SK-N-SH (cell line): ENCODE measurements at regions not wholly inside any gene's neighbourhood (a gene's known extent, or its start where the extent isn't known, plus 50 kb on each side); places are given as distances from the start of the nearest gene placed in this dataset.

Source experiments
- CTCF ChIA-PET: fragments of 300-600, 350-600 bp; formaldehyde crosslinking; extraction: SDS; loops from one replicate; lab custom pipeline; 2021; lab: Yijun Ruan, JAX
- POLR2A ChIA-PET: fragments of 350-600 bp; sonication (Branson Sonifier 250); formaldehyde crosslinking; extraction: SDS; loops from one replicate; lab custom pipeline; 2020; ENCODE audit warnings: antibody characterized with exemption, inconsistent platforms; lab: Yijun Ruan, JAX
- DNase-seq: peaks from one replicate; pipeline ENCODE4 v3.0.0; 2012
- H2AFZ ChIP-seq: fragments of 200-600 bp; sonication (generic); 2 replicates; pipeline ENCODE4 v1.8.1; 2016; ENCODE audit warnings: antibody characterized with exemption, mild to moderate bottlenecking, low read depth
- H3F3A ChIP-seq: fragments of 200-600 bp; sonication (generic); replicated peaks from 2 replicates; pipeline ENCODE3; 2016; ENCODE audit warnings: antibody characterized with exemption, mild to moderate bottlenecking; ENCODE audit not compliant: insufficient read depth
- H3K27ac ChIP-seq, 2 experiments: fragments of 200-500 bp in 1 of 2; fragments of 200-600 bp in 1 of 2; sonication (Bioruptor generic) in 1 of 2; sonication (generic), shearing (Covaris generic) in 1 of 2; 2 replicates each; pipeline versions ENCODE4 v1.5.1 to v1.6.1; 2014 to 2016; ENCODE audit warnings: low read depth in 2 of 2, inconsistent platforms in 1 of 2, low read length in 1 of 2, mild to moderate bottlenecking in 1 of 2, mixed read lengths in 1 of 2
- H3K27me3 ChIP-seq: fragments of 200-600 bp; sonication (generic), shearing (Covaris generic); 2 replicates; pipeline ENCODE4 v1.6.1; 2016; ENCODE audit warnings: mixed run types; ENCODE audit not compliant: insufficient read depth
- H3K36me3 ChIP-seq, 2 experiments: fragments of 200-500 bp in 1 of 2; fragments of 200-600 bp in 1 of 2; sonication (Bioruptor generic) in 1 of 2; sonication (generic) in 1 of 2; replicated peaks in 1 of 2; 2 replicates each; pipeline versions ENCODE3 to v1.5.1; 2014 to 2016; ENCODE audit warnings: low read length in 1 of 2, mild to moderate bottlenecking in 1 of 2; ENCODE audit not compliant: insufficient read depth in 2 of 2, control insufficient read depth in 1 of 2
- H3K4me1 ChIP-seq, 2 experiments: fragments of 200-500 bp in 1 of 2; fragments of 200-600 bp in 1 of 2; sonication (Bioruptor generic) in 1 of 2; sonication (generic), shearing (Covaris generic) in 1 of 2; 2 replicates each; pipeline versions ENCODE4 v1.5.1 to v1.6.1; 2014 to 2016; ENCODE audit warnings: low read depth in 1 of 2, low read length in 1 of 2, mixed run types in 1 of 2; ENCODE audit not compliant: insufficient read depth in 2 of 2, control insufficient read depth in 1 of 2
- H3K4me2 ChIP-seq: fragments of 200-600 bp; sonication (generic), shearing (Covaris generic); 2 replicates; pipeline ENCODE4 v1.6.1; 2017; ENCODE audit warnings: mixed run types
- H3K4me3 ChIP-seq, 2 experiments: fragments of 200-500 bp in 1 of 2; fragments of 200-600 bp in 1 of 2; sonication (Bioruptor generic) in 1 of 2; sonication (generic), shearing (Covaris generic) in 1 of 2; 2 replicates each; pipeline versions ENCODE4 v1.5.1 to v1.8.1; 2014 to 2016; ENCODE audit warnings: low read depth in 2 of 2, inconsistent platforms in 1 of 2, low read length in 1 of 2, mild to moderate bottlenecking in 1 of 2, mixed read lengths in 1 of 2, moderate library complexity in 1 of 2
- H3K79me2 ChIP-seq: fragments of 200-600 bp; sonication (generic); 2 replicates; pipeline ENCODE4 v1.8.1; 2017; ENCODE audit warnings: mild to moderate bottlenecking; ENCODE audit not compliant: insufficient read depth
- H3K9ac ChIP-seq: fragments of 200-600 bp; sonication (generic); 2 replicates; pipeline ENCODE4 v1.6.1; 2017; ENCODE audit warnings: mixed run types
- H3K9me2 ChIP-seq: fragments of 200-600 bp; sonication (generic); 2 replicates; pipeline ENCODE4 v1.6.1; 2017; ENCODE audit warnings: mixed run types
- H3K9me3 ChIP-seq: fragments of 200-600 bp; sonication (generic); 2 replicates; pipeline ENCODE4 v1.6.1; 2017; ENCODE audit warnings: mixed run types, mild to moderate bottlenecking, moderate library complexity
- H4K20me1 ChIP-seq: fragments of 200-600 bp; sonication (generic); 2 replicates; pipeline ENCODE4 v1.6.1; 2017; ENCODE audit warnings: mild to moderate bottlenecking, mixed run types; ENCODE audit not compliant: insufficient read depth
- ELF1 ChIP-seq: IDR thresholded peaks from 2 replicates; pipeline ENCODE4 v1.4.0; 2012
- EZH2phosphoT487 ChIP-seq: fragments of 200-600 bp; sonication (generic); IDR thresholded peaks from 2 replicates; pipeline ENCODE4 v1.6.1; 2017; ENCODE audit warnings: low read depth, mixed run types, mild to moderate bottlenecking, antibody characterized with exemption, moderate library complexity, borderline replicate concordance
- FOSL2 ChIP-seq: IDR thresholded peaks from 2 replicates; pipeline ENCODE4 v1.4.0; 2012; ENCODE audit warnings: low read depth, mild to moderate bottlenecking, moderate library complexity, borderline replicate concordance
- FOXJ3 ChIP-seq: sonication (generic); formaldehyde crosslinking; IDR thresholded peaks from 2 replicates; pipeline ENCODE4 v1.5.1; 2020; ENCODE audit warnings: mild to moderate bottlenecking, missing genetic modification reagents
- GATA2 ChIP-seq: sonication (generic); formaldehyde crosslinking; IDR thresholded peaks from 2 replicates; pipeline ENCODE4 v1.5.0; 2020; ENCODE audit warnings: mild to moderate bottlenecking, missing genetic modification reagents
- MEF2A ChIP-seq: IDR thresholded peaks from 2 replicates; pipeline ENCODE4 v1.4.0; 2012; ENCODE audit warnings: low read depth, borderline replicate concordance
- POLR2AphosphoS5 ChIP-seq: IDR thresholded peaks from 2 replicates; pipeline ENCODE4 v1.6.1; 2012; ENCODE audit warnings: low read depth, low read length
- SIN3A ChIP-seq: IDR thresholded peaks from 2 replicates; pipeline ENCODE4 v1.6.1; 2012; ENCODE audit warnings: low read depth, mild to moderate bottlenecking, low read length, moderate library complexity, borderline replicate concordance
- WGBS: methylation state at CpG from one replicate; pipeline ENCODE4 v1.1.6; 2017; ENCODE audit warnings: low lambda C conversion rate; 5-methylcytosine and 5-hydroxymethylcytosine counted together
- TF ChIP-seq, protein P1 (sequence below): IDR thresholded peaks from 2 replicates; pipeline ENCODE4 v1.4.0; 2012; ENCODE audit warnings: low read depth, borderline replicate concordance
- TF ChIP-seq, protein P2 (sequence below): fragments of 150-350 bp; IDR thresholded peaks from 2 replicates; pipeline ENCODE4 v1.6.1; 2016; ENCODE audit warnings: mild to moderate bottlenecking, low read depth, low read length
- TF ChIP-seq, protein P3 (sequence below): IDR thresholded peaks from 2 replicates; pipeline ENCODE4; 2012
- TF ChIP-seq, protein P4 (sequence below): fragments of 150-350 bp; IDR thresholded peaks from 2 replicates; pipeline ENCODE4 v1.6.1; 2017; ENCODE audit warnings: antibody characterized with exemption, low read length, low read depth, borderline replicate concordance

DNA sequence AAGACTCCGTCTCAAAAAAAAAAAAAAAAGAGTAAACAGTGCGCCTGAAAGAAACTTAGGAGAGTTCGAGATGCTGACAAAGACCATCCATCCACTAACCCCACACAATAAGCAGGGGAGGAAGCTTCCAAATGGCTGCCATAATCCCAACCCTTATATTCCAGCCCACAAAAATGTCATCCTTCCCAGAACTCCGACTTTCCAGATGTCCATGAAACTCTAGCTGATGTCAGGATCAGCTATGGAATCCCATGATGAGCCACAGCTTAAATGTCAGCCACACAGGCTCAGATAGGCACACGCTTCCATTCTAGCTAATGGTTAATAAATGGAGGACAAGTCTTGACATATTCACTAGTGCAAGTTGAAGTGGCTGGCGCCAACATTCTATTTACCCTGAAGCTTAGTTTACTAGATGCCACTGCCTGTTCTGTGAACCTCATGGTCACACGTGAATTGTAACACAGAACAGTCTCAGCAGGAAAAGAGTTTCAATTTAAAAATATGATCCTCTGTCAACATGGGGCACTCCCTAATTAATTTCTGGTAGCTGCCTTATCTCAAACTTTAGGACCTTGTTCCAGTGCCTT, 75.5 kb downstream of the FOXF2 start:
- TF ChIP-seq, protein P1, sequence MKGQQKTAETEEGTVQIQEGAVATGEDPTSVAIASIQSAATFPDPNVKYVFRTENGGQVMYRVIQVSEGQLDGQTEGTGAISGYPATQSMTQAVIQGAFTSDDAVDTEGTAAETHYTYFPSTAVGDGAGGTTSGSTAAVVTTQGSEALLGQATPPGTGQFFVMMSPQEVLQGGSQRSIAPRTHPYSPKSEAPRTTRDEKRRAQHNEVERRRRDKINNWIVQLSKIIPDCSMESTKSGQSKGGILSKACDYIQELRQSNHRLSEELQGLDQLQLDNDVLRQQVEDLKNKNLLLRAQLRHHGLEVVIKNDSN, result no peak
- Histone ChIP-seq H3K9me3 (no peaks in the 10 kb centered on the region), H3K36me3 (no peaks in the 10 kb centered on the region), H3K79me2 (no peaks in the 10 kb centered on the region), H3K4me3 (no peak overlapping the region), H4K20me1 (no peaks in the 10 kb centered on the region), H3K27me3 (peaks cover 39% of the 10 kb centered on the region; the same call in 1 of the 2 replicates), H3K4me1 (no peaks in the 10 kb centered on the region), H3F3A (no peaks in the 10 kb centered on the region), H3K27ac (no peak overlapping the region), H3K9me2 (no peaks in the 10 kb centered on the region), H2AFZ (no peak overlapping the region), H3K9ac (no peak overlapping the region), H3K4me2 (no peak overlapping the region)
- 6% methylated on average over 7 of the region's 7 CpGs for WGBS
- DNase-seq, result no peak
- ChIA-PET CTCF (no interaction called here), POLR2A (no interaction called here)

DNA sequence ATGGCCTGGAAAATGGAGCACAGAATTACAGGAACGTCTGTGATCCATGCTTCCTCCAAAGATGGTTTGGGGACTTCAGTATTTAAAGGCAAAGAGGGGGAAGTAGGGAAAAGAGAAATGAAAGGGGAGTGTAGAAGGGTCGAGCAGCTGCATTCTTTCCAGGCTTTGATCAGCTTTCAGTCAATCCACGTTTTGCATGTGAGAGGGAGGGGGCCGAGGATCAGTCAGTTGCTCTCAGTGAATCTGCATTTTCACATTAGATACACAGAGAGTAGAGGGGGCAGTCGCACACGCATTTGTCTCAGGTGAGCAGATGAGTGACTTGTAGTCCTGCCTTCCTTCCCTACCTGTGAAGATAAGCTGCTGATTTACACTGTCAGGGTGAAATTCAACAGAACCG, 78.8 kb downstream of the FOXF2 start:
- ChIA-PET CTCF (no interaction called here), POLR2A (no interaction called here)
- Histone ChIP-seq H3K9ac (no peak overlapping the region), H3F3A (no peaks in the 10 kb centered on the region), H3K4me3 (no peak overlapping the region), H3K27ac (no peak overlapping the region), H3K9me3 (no peaks in the 10 kb centered on the region), H4K20me1 (no peaks in the 10 kb centered on the region), H3K36me3 (no peaks in the 10 kb centered on the region), H3K9me2 (no peaks in the 10 kb centered on the region), H3K4me1 (no peaks in the 10 kb centered on the region), H2AFZ (no peak overlapping the region), H3K79me2 (no peaks in the 10 kb centered on the region), H3K4me2 (no peak overlapping the region), H3K27me3 (peaks cover 53% of the 10 kb centered on the region; the same call in 1 of the 2 replicates)
- WGBS, result 5% methylated on average over 5 of the region's 7 CpGs
- TF ChIP-seq MEF2A (no peak), EZH2phosphoT487 (no peak), SIN3A (no peak), POLR2AphosphoS5 (no peak), ELF1 (no peak), FOSL2 (no peak), FOXJ3 (CRISPR knock-in tag) (no peak), GATA2 (no peak)
- TF ChIP-seq, protein P2, sequence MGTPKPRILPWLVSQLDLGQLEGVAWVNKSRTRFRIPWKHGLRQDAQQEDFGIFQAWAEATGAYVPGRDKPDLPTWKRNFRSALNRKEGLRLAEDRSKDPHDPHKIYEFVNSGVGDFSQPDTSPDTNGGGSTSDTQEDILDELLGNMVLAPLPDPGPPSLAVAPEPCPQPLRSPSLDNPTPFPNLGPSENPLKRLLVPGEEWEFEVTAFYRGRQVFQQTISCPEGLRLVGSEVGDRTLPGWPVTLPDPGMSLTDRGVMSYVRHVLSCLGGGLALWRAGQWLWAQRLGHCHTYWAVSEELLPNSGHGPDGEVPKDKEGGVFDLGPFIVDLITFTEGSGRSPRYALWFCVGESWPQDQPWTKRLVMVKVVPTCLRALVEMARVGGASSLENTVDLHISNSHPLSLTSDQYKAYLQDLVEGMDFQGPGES, result no peak
- TF ChIP-seq, protein P3, sequence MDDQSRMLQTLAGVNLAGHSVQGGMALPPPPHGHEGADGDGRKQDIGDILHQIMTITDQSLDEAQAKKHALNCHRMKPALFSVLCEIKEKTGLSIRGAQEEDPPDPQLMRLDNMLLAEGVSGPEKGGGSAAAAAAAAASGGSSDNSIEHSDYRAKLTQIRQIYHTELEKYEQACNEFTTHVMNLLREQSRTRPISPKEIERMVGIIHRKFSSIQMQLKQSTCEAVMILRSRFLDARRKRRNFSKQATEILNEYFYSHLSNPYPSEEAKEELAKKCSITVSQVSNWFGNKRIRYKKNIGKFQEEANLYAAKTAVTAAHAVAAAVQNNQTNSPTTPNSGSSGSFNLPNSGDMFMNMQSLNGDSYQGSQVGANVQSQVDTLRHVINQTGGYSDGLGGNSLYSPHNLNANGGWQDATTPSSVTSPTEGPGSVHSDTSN, result no peak
- TF ChIP-seq, protein P4, sequence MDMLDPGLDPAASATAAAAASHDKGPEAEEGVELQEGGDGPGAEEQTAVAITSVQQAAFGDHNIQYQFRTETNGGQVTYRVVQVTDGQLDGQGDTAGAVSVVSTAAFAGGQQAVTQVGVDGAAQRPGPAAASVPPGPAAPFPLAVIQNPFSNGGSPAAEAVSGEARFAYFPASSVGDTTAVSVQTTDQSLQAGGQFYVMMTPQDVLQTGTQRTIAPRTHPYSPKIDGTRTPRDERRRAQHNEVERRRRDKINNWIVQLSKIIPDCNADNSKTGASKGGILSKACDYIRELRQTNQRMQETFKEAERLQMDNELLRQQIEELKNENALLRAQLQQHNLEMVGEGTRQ, result no peak
- no peak for DNase-seq
